OCI-LY7 (cell line): ENCODE measurements at regions not wholly inside any gene's neighbourhood (a gene's known extent, or its start where the extent isn't known, plus 50 kb on each side); places are given as distances from the start of the nearest gene placed in this dataset.

ENCODE experiments used
- BruUV-seq: library from RNA; stranded (reverse); fragments of 400-500 nt; replicated peaks from 2 replicates; lab custom pipeline; 2021; lab: Mats Ljungman, UMichigan
- CTCF ChIA-PET: fragments of 300-600 bp; sonication (Branson Sonifier 250); formaldehyde crosslinking; loops from one replicate; lab custom pipeline; 2022; ENCODE audit warnings: antibody characterized with exemption; ENCODE audit not compliant: unreplicated experiment; lab: Charles Lee
- POLR2A ChIA-PET: fragments of 300-600 bp; sonication (Branson Sonifier 250); formaldehyde crosslinking; loops from one replicate; lab custom pipeline; 2022; ENCODE audit warnings: antibody characterized with exemption; lab: Charles Lee
- DNase-seq: peaks from one replicate; pipeline ENCODE4 v3.0.0-alpha.2; 2015; ENCODE audit warnings: low spot score
- H2AFZ ChIP-seq: fragments of 200-600 bp; sonication (generic), shearing (Covaris generic); 2 replicates; pipeline ENCODE4 v1.6.1; 2014; ENCODE audit warnings: mild to moderate bottlenecking, antibody characterized with exemption, low read length, moderate library complexity
- H3K27ac ChIP-seq: fragments of 200-600 bp; sonication (generic); 2 replicates; pipeline ENCODE4 v1.5.1; 2014; ENCODE audit warnings: mixed run types, low read depth, mild to moderate bottlenecking, moderate library complexity, low read length, inconsistent platforms; ENCODE audit not compliant: poor library complexity, severe bottlenecking
- H3K36me3 ChIP-seq: fragments of 200-600 bp; sonication (generic); 2 replicates; pipeline ENCODE4 v1.6.1; 2014; ENCODE audit warnings: mild to moderate bottlenecking, antibody characterized with exemption, low read length, moderate library complexity, mixed read lengths; ENCODE audit not compliant: insufficient read depth
- H3K4me1 ChIP-seq: fragments of 200-600 bp; sonication (generic); 2 replicates; pipeline ENCODE4 v1.5.1; 2014; ENCODE audit warnings: mild to moderate bottlenecking, low read length; ENCODE audit not compliant: insufficient read depth, poor library complexity, severe bottlenecking
- H3K4me2 ChIP-seq: fragments of 200-600 bp; sonication (generic); 2 replicates; pipeline ENCODE4 v1.6.1; 2014; ENCODE audit warnings: mild to moderate bottlenecking, low read length
- H3K4me3 ChIP-seq: fragments of 200-600 bp; sonication (generic); 2 replicates; pipeline ENCODE4 v1.5.1; 2014; ENCODE audit warnings: mild to moderate bottlenecking, low read depth, low read length; ENCODE audit not compliant: poor library complexity, severe bottlenecking
- H3K79me2 ChIP-seq: fragments of 200-600 bp; sonication (generic); 2 replicates; pipeline ENCODE4 v1.6.1; 2016; ENCODE audit warnings: low read depth, mild to moderate bottlenecking, low read length, moderate library complexity, mixed read lengths; ENCODE audit not compliant: insufficient read depth
- H3K9me2 ChIP-seq: fragments of 200-600 bp; sonication (generic); 2 replicates; pipeline ENCODE4 v1.6.1; 2016; ENCODE audit warnings: mild to moderate bottlenecking, low read length, mixed read lengths; ENCODE audit not compliant: insufficient read depth
- H3K9me3 ChIP-seq: fragments of 200-600 bp; sonication (generic); 2 replicates; pipeline ENCODE4 v1.6.1; 2014; ENCODE audit warnings: mild to moderate bottlenecking, mixed run types, low read length, mixed read lengths
- H4K20me1 ChIP-seq: fragments of 200-600 bp; sonication (generic); 2 replicates; pipeline ENCODE4 v1.6.1; 2014; ENCODE audit warnings: mild to moderate bottlenecking, antibody characterized with exemption, low read length, moderate library complexity, mixed read lengths; ENCODE audit not compliant: insufficient read depth
- EZH2phosphoT487 ChIP-seq: fragments of 200-600 bp; sonication (generic); IDR thresholded peaks from 2 replicates; pipeline ENCODE4 v1.6.1; 2018; ENCODE audit warnings: low read depth, borderline replicate concordance, mild to moderate bottlenecking, mixed run types, antibody characterized with exemption, low read length, moderate library complexity, mixed read lengths
- intact Hi-C: fragments of 100-400 bp; cut with micrococcal nuclease; formaldehyde crosslinking; loops from one replicate; pipeline ENCODE4 v1.10.0; 2022; ENCODE audit not compliant: unreplicated experiment
- TF ChIP-seq, protein P1 (sequence below): fragments of 200-600 bp; sonication (generic); conservative IDR thresholded peaks from 2 replicates; pipeline ENCODE4 v1.5.1; 2014; ENCODE audit warnings: mild to moderate bottlenecking, antibody characterized with exemption, low read length, moderate library complexity, mixed read lengths

DNA sequence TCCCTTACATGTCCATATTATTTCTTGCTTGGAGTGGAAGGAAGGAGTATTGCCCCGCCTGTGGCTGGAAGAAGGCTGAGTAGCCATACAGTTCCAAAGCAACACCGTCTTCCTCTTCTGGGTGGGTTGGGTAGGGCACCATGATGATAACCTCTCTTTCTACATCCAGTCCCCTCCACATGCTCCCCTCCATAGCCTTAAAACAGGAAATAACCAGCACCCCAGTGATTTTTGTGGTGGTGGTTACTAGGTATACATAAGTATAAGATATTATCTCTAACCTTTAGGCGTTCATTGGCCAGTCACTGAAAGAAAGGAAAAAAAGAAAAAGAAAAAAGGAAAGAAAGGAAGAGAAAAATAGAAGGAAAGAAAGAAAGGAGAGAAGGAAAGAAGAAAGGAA is 63.1 kb downstream of the CXCR4 start:
- no peak overlapping the region for H3K27ac ChIP-seq
- CTCF ChIA-PET: no interaction called here
- no peak overlapping the region for H2AFZ ChIP-seq
- H3K4me3 ChIP-seq: no peak overlapping the region
- DNase-seq: no peak
- H3K9me3 ChIP-seq: no peaks in the 10 kb centered on the region
- intact Hi-C loops: no loop called here
- H3K4me1 ChIP-seq: peaks cover 75% of the 10 kb centered on the region
- no TSS peak for BruUV-seq
- H3K9me2 ChIP-seq: no peaks in the 10 kb centered on the region
- TF ChIP-seq, protein P1, sequence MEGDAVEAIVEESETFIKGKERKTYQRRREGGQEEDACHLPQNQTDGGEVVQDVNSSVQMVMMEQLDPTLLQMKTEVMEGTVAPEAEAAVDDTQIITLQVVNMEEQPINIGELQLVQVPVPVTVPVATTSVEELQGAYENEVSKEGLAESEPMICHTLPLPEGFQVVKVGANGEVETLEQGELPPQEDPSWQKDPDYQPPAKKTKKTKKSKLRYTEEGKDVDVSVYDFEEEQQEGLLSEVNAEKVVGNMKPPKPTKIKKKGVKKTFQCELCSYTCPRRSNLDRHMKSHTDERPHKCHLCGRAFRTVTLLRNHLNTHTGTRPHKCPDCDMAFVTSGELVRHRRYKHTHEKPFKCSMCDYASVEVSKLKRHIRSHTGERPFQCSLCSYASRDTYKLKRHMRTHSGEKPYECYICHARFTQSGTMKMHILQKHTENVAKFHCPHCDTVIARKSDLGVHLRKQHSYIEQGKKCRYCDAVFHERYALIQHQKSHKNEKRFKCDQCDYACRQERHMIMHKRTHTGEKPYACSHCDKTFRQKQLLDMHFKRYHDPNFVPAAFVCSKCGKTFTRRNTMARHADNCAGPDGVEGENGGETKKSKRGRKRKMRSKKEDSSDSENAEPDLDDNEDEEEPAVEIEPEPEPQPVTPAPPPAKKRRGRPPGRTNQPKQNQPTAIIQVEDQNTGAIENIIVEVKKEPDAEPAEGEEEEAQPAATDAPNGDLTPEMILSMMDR: no peak
- TF ChIP-seq EZH2phosphoT487: no peak
- H3K79me2 ChIP-seq: no peaks in the 10 kb centered on the region
- POLR2A ChIA-PET: interaction anchor here (0.7 to 3.1 kb wide), 5 partner anchors 21 to 335 kb away, joined by 3 to 9 read pairs (median 5); no protein-coding TSS in a partner anchor
- no peak overlapping the region for H3K4me2 ChIP-seq
- H3K36me3 ChIP-seq: no peaks in the 10 kb centered on the region
- H4K20me1 ChIP-seq: no peaks in the 10 kb centered on the region

DNA sequence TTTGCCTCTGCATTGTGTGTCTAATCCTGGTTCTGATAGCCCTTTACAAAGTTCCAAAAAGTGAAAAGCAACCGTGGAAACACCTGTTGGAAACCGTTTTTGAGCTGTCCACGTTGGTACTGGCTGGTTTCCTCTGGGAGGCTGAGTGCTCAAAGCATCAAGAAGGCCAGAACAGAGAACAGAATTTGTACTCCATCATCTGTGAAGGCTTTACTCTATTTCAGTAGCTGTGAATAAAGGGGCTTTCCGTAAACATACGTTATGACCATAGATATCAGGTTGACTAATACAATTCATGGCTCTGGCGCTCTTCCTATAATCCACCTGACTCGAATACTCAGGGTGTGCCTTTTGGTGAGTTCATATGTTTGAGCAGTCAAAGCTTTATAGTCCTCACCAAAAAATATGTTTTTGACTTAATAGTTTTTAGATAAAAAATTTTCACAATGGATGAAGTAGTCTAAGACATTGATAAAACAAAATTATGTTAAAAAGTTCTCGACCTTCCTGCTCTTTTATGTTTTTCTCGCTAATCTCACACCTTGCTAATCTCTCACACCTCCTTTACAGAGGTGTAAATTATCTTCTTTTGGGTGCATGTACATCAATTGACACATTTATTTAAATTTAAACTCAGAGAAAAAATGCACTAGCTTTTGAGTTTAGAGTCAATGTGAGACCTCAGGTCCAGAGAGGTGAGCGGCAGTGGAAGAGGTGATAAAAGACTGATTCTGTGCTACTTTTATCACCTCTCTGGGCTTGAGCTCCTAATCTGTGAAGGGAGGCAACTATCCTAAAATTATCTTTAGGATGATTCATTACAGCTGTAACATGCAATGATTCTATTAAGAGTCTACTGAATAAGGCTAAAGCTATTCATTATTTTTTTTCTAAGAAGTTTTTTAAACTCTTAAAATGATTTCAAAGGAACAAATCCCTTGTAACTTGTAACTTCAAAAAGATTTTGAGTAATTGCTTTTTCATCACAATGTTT is 65.3 kb downstream of the CXCR4 start:
- ChIA-PET POLR2A (interaction anchor here (0.7 to 3.1 kb wide), 14 partner anchors 8 to 105 kb away, joined by 3 to 10 read pairs (median 3); no protein-coding TSS in a partner anchor), CTCF (no interaction called here)
- Histone ChIP-seq H3K79me2 (no peaks in the 10 kb centered on the region), H3K9me2 (no peaks in the 10 kb centered on the region), H3K4me2 (peak overlapping the region; percentile 42), H3K36me3 (no peaks in the 10 kb centered on the region), H3K4me1 (peaks cover 53% of the 10 kb centered on the region), H3K27ac (no peak overlapping the region), H2AFZ (peak overlapping the region; percentile 67; the same call in 1 of the 2 replicates), H3K9me3 (no peaks in the 10 kb centered on the region), H3K4me3 (no peak overlapping the region), H4K20me1 (no peaks in the 10 kb centered on the region)
- no peak for TF ChIP-seq EZH2phosphoT487
- TF ChIP-seq, protein P1: no peak
- no TSS peak for BruUV-seq
- peak; percentile 46 for DNase-seq
- intact Hi-C loops: no loop called here
